ENCODE measurements at regions not wholly inside any gene's neighbourhood (a gene's known extent, or its start where the extent isn't known, plus 50 kb on each side); places are given as distances from the start of the nearest gene placed in this dataset.
A peak's percentile ranks its signal among the peaks of the same experiment; 100 is the strongest.

DNA sequence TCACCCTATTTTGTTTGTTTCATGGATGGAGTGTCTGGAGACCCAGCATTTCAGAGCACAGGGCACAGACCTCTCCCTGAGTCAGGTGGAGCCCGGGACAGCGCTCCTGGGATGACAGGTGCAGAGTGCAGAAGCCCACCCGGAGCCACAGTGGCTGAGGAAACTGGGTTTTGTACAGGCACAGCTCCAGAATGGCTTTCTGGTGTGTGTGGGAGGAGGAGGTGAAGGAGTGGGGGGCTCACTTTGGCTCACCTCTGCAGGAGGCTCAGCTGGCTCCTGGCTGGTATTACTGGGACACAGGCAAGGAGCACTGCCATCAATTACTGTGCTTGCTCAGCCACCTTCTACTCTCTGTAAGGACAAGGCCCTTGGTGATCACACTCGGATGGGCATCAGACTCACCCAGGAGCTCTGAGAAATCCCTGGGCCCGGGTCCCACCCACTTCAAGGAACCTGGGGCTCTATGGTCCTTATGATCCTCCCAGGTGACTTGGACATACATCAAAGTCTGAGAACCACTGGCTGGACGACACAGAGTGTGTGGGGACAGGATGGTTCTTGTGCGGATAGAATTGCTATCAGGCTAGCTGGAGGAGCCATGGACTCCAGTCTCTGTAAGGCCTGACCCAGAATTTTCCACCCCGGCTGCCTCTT, 221.1 kb upstream of the ZNF32 start:
- DNase-seq (ENCODE audit: low read depth) = no peak

DNA sequence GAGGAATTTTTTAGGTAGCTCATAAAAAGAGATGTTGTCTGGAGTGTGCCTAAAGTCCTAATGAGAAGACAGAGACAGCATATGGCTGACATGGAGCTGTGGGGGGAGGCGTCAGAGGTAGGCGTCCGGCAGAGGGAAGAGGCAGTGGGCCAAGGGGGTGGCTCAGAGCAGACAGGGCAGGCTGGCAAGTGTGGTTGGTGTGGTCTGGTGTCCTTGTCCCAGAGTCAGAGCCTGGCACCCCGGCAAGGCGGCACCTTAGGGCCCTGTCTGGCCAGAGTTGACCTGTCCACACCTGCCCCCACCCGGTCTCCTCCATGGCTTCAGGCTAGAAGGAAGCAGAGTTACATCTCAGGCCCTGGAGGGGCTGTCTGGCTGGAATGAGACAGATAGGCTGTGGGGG, 220.3 kb upstream of the ZNF32 start:
- no peak for DNase-seq (ENCODE audit: low read depth)

DNA sequence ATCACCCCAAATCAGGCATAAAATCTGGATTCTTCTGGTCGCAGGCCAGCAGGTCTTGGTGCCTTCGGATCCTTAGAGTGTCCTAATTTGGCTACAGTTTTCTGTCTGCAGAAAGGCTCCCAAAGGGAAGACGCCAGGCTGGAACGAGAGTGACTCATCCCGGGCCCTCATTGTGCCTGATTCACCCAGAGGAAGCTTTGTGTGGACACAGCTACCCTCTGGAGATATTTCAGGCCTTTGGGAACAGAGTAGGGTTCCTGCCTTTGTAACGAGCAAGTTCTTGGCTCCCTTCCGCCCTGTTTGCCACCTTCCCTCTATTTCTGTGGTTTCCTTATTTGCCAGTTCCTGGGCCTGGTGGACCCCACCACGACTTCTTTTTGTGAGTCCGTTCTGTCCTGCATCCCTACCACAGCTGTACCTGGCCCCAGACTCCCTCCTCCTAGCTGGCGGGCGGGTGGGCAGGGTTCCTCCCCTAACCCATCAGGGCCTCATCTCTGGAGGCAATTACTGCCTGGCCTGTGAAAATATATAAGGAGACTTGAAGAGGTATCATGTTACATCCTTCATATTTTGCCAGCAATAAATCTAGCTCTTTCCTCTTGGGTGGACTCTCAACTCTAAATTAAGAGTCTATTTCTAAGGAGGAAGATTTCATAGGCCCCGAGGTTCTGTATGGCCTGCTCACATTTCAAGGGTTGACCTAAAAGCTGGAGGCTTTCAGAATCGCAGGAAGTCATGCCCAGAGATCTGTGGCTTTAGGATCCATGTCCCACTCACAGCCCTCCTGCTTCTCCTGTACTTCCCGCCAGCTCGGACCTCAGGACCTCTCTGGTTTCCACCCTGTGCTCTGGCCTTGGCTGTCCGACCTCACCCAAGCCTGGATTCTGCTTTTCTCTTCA, 219.2 kb upstream of the ZNF32 start:
- DNase-seq (ENCODE audit: low read depth) = peak; percentile 71

DNA sequence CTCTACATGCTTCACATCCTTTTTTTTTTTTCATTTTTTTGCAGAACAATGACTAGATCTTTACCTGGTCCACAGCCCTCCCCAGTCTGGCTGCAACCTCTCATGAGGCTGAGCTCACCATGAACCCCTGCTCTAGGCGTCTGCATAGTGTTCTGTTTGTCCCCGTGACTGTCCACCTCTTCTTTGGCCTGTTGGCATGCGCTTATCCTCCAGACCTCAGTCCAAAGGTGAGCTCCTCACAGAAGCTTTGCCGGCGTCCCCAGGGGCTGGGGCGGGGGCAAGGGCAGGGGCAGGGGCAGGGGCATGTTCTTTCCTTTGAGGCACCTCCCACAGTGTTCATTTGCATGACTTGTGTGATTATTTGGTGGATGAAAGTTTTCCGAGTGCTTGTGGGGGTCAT, 218.4 kb upstream of the ZNF32 start:
- no peak for DNase-seq (ENCODE audit: low read depth)

DNA sequence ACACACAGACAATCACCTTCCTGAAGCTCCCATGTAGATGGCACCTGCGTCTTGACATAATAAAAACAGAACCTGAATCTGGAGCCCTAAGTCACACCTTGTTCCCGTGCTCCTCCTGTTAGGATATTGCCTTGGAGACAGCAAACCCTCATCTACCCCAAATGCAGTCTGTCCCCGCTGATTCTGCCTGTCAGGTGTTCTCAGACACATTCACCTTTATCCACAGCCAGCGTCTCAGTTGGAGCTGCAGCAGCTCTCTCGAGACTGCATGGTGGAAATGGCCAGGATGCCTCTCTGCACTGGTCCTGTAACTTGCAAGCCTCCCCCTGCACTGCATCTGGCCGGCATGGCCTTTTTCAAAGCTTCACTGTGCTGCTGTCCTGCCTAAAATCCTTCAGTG, 218.0 kb upstream of the ZNF32 start:
- DNase-seq (ENCODE audit: low read depth) = no peak

DNA sequence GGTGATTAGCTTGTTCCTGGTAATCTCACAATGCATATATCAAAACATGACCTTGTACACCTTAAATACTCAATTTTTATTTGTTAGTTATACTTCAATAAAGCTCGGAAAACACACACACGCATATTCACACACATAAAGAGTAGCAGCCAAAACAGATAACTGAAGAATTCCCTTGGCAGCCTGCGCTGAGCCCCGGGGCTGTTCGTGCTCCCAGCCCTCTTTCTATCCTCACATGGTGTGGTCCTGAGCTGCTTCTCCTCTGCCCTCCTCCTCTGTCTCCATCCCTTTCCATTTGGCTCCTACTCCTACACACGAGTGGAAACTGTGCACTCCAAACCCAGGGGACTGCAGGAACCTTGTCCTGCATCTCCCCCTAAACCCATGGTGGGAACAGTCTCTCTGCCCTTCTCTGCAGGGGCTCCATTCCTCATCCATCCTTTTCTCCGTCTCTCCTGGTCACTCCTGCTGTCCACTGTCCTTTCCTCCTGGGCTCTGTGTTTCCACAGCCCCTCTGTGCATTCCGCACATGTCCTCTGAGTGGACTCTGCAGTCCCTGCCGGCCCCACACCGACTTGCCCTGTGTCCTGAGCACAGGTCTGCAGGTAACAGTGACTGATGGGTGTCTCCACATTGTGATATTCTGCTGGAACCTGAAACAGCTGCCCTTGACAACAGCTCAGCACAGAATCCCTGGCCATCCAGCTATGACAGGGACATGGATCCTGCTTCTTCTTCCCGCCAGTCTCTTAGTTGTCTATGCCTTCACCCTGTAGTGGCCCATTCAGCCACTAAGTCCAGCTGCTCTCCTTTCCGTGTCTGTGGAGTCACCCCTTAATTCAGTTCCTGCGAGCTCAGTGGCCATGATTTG, 216.8 kb upstream of the ZNF32 start:
- no peak for DNase-seq (ENCODE audit: low read depth)

DNA sequence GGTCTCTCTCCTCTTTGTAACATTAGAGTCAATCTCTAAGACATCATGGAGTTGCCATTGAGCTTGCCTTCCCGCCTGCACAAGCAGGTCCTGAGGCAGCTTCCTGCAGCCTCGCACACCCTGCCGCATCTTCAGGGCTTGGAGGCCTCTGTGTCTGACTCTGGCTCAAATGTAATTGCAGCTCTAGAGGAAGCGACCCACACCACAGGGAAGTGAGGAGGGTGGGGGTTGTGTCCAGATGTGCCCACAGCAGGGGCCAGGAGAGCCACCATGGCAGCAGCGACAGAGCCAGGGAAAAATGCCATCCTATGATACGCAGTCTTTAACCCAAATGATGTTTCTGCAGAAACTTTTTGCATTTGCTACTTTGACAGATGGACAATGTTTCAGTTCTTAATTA, 216.0 kb upstream of the ZNF32 start:
- DNase-seq (ENCODE audit: low read depth) = no peak

DNA sequence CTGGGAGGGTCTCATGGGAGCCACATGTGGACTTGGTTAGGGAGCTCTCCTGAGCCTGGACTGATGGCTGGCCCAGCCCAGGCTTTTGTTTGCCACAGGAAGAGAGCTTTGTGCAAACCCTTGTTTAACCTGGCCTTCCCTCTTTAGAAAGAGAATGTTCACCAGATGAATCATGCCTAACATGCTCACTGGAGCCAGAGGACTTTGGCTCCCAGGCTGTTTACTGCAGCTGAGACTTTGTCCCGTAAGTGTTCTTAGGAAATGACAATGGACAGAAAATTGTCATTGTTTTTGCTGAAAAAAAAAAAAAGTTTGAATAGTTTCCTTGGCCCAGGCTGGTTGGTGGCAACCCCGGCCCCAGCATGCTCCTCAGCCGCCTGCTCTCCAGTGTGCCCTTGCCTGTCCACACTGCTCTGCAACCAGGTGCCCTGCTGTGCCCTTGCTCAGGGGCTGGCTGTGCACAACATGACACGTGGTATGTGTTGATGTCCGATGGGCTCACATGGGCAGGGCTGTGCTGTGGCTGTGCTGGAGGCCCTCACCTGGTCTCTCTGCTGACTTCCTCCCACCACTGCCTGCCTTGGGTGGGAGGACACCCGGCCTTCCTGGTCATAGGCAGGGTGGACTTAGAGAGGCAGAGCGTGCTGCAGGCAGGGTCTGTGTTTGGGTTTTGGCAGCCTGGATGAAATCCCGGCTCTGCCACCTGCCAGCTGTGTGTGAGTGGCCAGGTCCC, 215.3 kb upstream of the ZNF32 start:
- DNase-seq (ENCODE audit: low read depth) = peak; percentile 66

DNA sequence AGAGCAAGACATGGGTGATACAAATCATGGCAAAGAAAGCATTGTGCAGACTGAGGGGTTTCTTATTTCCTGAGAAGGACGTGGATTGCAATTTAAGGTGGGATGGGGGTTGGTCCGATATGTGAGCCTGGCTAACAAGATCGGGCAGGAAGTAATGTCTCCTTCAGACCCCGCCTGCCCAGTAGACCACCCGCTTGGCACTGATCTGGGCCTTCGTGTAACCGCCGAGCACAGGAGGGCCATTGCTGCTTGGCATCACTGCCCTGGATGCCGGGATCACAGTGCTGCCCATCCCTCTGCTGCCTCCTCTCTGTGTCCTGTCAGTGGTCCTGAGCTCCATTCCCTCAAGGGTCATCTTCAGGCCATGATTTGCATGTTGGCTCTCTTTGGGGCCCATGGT, 214.6 kb upstream of the ZNF32 start:
- no peak for DNase-seq (ENCODE audit: low read depth)

DNA sequence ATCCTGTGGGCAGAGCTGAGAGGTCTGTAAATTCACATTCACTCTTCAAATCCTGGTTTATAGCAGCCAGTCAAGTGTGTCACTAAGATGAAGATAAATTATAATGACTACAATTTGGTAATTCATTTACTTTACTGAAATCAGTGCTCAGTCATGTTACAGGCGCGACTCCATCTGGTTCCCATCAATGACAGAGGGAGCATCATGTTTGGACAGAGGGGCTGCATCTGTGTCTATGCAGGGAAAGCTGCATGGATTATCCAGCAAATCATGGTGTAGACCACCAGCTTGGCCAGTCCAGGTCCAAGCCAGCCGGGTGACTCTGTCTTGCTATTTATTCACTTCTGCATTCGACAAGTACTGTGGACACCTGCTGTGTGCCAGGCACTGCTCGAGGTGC, 214.1 kb upstream of the ZNF32 start:
- DNase-seq (ENCODE audit: low read depth) = no peak

DNA sequence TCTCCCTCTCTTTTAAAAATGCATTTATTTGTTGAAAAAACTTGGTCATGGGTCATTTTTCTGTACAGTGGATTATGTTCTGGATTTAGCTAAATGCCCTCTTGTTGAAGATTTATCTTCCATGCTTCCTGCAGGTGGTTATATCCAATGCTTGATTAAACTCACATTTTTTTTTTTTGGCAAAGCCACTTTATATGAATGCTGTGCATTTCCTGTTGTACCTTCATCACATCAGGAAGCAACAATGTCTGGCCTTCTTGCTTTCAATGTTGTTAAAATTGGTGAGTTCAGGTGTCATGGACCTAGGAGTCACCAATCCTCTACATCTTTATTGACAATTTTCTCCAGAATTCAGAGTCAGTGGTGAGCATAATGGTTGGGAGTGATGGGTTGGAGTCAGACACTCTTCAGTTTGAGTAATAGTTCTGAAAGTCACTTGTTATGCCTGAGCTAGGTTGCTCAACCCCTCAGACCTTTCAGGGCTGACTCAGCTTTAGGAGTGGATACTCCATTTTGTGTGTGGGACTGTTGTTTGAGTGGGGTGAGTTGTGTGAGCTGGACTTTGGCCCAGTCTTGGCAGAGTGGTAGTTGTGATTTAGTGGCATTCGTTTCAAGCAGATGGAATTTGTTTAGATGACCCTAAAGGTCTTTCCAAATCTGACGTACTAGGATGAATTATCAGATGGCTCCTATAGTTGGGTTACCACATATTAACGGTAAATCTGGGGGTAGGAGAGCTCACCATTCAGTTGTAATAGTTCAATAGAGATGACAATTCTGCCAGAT, 213.5 kb upstream of the ZNF32 start:
- DNase-seq (ENCODE audit: low read depth) = peak; percentile 97

DNA sequence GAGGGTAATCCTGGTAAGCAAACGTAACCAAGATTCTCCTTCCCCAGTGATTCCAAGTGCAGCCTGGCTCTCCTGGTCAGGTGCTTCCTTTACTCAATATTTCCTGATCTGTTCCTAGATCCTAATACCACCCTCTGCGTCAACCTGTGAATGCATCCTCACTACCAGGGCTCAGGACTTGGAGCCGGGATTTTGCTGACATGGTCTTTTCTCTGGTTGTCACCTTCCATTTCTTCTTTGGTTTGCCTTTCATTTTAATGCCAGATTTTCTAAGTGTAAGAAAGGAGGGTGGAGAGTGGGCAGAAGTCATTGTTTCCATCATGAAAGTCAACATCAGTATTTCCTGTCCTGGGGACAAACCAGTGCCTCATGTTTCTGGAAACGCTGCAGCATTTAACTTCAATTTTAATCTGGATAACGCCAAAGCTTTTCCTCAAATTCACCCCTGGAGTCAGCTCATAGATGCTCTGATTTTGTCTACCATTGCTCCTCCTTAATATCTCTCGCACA, 210.4 kb upstream of the ZNF32 start:
- no peak for DNase-seq (ENCODE audit: low read depth)

DNA sequence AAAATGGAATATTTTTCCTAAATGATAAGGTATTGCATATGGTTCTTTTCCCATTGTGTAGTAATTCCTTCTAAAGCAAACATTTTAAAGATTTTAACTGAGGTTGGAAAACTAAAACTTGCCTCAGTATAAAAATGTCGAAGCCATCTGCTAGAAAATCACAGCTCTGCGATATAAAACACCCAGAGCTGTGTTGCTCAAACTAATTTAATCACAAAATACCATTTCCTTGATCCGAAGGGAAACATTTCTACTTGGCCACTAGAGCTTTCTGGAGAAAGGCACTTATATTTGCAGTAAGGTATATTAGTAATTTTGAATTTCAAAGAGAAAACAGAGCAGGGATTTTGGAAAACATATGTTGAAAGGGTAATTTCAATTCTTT, 209.2 kb upstream of the ZNF32 start:
- no peak for DNase-seq (ENCODE audit: low read depth)

DNA sequence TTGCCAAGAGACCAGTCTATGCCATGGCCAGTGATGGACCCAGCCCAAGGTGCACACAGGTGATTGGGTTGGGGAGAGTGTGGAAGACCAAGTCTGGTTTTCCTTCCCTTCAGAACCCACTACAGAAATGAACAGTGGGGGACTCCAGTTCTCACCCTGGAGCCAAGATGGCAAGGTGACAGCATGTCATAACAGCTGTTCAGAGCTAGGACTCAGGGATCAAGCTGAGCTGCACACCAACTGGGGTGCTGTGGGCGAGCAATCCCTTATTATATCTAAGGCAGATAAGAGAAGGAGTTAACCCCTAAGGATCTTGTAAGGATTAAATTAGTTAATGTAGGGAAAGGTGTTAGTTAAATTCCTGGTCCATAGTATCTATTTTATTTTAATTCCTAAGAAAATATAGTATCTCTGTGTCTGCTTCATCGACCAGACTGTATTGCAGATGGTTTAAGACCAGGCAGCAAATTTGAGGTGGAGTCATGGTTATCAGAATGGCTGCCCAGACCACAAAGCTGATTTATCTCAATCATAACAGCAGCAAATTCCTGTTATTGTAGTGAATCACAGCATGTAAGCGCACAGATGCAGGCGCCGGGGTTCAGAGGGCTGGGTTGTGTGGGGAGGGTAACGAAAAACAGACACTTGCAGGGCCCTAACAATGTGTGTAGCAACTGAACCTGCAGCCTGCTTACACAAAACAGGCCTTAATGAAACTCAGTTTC, 208.7 kb upstream of the ZNF32 start:
- peak; percentile 78 for DNase-seq (ENCODE audit: low read depth)

DNA sequence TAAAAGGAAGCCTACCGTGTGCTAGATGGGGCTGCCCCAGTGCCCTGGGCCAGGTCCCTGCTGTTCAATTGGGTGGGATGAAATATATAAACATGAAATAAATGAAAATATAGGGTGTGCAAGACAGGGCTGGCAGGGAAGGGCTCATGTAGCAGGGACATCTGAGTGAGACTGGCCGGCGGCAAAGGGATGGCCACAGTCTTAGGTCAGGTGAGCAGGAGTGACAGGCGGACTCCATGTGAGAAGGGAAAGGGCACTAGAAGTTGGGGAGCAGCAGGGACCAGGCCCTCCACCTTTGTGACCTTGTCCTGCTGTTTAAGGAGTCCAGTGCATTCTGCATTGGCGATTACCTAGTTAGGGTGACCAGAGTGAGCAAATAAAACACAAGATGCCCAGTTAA, 207.6 kb upstream of the ZNF32 start:
- no peak for DNase-seq (ENCODE audit: low read depth)

DNA sequence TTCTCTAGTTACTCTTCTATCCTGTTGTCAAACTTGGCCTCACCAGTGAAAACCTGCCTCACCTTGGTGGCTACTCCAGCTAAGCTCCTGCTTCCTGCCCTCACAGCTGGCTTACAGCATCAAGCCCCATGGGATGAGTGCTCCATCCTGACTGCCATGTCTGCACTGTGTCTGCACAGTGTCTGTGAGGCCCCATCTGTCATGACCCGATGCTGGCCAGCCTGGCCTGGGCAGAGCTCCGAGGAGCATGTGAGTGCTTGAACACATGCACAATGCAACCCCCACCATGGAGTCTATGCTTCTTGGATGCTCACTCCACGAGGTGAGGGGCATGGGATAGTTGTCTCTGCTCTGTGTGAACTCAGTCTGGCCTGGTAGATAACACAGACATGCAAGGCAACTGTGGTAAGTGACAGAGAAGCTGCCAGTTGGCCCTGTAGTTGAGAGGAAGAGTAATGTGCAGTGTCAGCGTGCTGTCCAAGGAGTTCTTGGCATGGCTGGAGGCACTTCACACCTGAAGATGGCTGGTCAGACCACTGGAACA, 207.1 kb upstream of the ZNF32 start:
- DNase-seq (ENCODE audit: low read depth) = no peak

DNA sequence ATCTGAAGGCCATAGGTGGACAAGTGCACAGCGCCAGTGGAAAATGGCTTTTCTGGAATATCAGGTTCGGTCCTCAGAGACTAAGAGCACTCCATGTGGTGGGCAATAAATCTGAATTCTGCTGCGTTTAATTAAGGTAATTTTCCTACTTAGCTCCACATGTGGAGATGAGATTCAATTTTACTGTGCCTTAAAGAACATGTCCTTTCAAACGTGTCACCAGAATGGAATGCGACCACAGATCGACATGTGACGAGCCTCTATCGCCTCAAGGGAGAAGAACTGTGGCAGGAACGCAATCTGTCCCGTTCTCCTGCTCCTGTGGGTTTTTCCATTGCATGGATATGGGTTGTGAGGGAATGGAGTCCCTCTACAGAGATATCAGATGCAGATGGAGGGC, 205.3 kb upstream of the ZNF32 start:
- no peak for DNase-seq (ENCODE audit: low read depth)

DNA sequence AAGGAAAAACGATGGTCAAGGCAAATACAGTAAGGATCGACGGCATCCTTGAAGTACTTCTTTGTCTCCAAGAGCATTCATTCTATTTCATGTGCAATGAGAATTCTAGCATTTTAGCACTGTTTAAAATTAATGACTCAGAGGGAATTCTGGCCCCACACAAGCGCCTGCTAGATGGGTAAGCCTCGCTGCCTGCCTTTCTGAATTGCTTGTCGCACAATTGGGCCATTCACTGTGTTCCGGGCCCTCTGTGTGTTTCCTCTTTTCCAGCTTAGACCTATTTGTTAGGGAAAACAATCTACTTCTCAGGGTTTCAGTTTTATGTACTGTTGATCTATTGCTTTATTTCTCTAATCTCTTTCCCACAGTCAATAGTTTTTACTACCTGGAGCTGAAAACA, 204.7 kb upstream of the ZNF32 start:
- DNase-seq (ENCODE audit: low read depth) = no peak

DNA sequence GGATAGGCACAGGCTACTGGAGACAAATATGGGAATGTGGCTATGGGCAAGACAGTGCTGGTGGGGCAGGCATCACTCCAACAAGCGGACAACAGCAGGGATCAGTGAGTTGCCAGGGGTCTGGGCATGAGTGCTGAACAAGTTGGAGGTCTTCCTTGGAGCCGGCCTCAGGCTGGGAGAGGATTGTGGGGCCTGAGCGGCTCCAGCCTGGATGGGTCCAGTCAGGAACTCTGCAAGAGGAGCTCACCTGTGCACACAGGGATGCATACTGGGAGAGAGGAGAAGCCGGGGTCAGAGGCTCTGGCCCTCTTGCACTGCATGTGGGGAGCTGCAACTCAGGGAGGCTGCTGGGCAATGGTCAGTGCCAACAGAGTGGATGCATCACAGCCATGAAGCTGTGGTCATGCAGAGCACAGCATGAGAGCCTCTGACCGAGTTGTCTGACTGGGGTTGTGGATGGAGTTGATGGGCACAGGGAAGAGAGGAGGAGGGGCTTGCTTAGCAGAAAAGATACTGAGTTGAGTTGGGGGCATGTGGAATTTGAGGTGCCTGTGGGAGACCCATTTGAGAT, 204.0 kb upstream of the ZNF32 start:
- DNase-seq (ENCODE audit: low read depth) = no peak

DNA sequence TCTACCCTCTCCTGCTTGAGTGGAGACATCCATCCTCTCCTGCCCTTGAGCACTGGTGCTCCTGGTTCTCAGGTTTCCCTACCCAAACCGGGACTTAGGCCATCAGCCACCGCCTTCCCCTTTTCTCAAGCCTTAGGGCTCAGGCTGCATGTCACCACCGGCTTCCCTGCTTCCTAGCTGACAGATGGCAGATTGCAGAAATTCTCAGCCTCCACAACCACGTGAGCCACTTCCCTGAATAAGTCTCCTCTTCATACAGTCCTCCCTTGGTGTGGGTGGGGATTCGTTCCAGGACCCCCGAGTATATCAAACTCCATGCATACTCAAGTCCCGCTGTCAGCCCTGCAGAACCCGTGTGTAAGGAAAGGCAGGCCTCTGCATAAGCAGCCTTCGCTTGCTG, 203.5 kb upstream of the ZNF32 start:
- no peak for DNase-seq (ENCODE audit: low read depth)

All from HS-5 (cell line).